IMR-90 (cell line): ENCODE measurements at regions not wholly inside any gene's neighbourhood (a gene's known extent, or its start where the extent isn't known, plus 50 kb on each side); places are given as distances from the start of the nearest gene placed in this dataset.

Experiments
- BHLHE40 ChIP-seq: fragments of 150-350 bp; IDR thresholded peaks from 2 replicates; pipeline ENCODE4 v1.6.1; 2016; ENCODE audit warnings: mild to moderate bottlenecking, low read depth, low read length
- CEBPB ChIP-seq: IDR thresholded peaks from 2 replicates; pipeline ENCODE4 v1.6.1; 2012; ENCODE audit warnings: low read depth, low read length, improper control_type of control experiment
- MAFK ChIP-seq: IDR thresholded peaks from 2 replicates; pipeline ENCODE4 v1.6.1; 2012; ENCODE audit warnings: low read depth, low read length, improper control_type of control experiment
- MXI1 ChIP-seq: IDR thresholded peaks from 2 replicates; pipeline ENCODE4 v1.6.1; 2012; ENCODE audit warnings: low read depth, mild to moderate bottlenecking, low read length, moderate library complexity, borderline replicate concordance
- POLR2A ChIP-seq: IDR thresholded peaks from 2 replicates; pipeline ENCODE4 v1.6.1; 2012; ENCODE audit warnings: mild to moderate bottlenecking, low read depth, low read length
- RCOR1 ChIP-seq: IDR thresholded peaks from 2 replicates; pipeline ENCODE4 v1.6.1; 2012; ENCODE audit warnings: mild to moderate bottlenecking, low read length, improper control_type of control experiment; ENCODE audit not compliant: insufficient replicate concordance
- RFX5 ChIP-seq: IDR thresholded peaks from 2 replicates; pipeline ENCODE4 v1.8.0; 2012; ENCODE audit warnings: low read depth, mild to moderate bottlenecking, low read length, moderate library complexity
- TF ChIP-seq, protein P1 (sequence below): conservative IDR thresholded peaks from 2 replicates; pipeline ENCODE4 v1.5.1; 2012; ENCODE audit warnings: mild to moderate bottlenecking, low read depth, low read length, improper control_type of control experiment
- TF ChIP-seq, protein P2 (sequence below): fragments of 150-350 bp; IDR thresholded peaks from 2 replicates; pipeline ENCODE4 v1.6.1; 2017; ENCODE audit warnings: mild to moderate bottlenecking, antibody characterized with exemption, low read length, low read depth
- TF ChIP-seq, protein P3 (sequence below): fragments of 150-350 bp; IDR thresholded peaks from 2 replicates; pipeline ENCODE4 v1.6.1; 2016; ENCODE audit warnings: low read depth, mild to moderate bottlenecking, low read length, moderate library complexity, borderline replicate concordance

DNA sequence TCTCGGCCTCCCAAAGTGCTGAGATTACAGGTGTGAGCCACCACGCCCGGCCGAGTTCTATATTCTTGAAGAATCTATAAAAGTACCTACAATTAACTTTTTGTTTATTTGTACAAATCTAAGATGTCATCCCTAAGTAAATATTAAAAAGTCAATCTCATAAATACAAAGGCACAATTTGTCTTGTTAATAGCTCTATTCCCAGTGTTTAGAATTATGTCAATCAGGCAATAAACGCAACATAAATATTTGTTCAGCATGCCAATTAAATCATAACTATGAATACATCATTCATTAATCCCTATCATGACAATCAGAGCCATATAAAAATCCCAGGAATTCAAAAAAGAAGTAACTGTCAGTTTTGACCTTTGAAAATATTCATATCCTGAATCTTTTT lies 68.9 kb upstream of the CDH18 start:
- TF ChIP-seq RFX5 = no peak
- TF ChIP-seq, protein P1, sequence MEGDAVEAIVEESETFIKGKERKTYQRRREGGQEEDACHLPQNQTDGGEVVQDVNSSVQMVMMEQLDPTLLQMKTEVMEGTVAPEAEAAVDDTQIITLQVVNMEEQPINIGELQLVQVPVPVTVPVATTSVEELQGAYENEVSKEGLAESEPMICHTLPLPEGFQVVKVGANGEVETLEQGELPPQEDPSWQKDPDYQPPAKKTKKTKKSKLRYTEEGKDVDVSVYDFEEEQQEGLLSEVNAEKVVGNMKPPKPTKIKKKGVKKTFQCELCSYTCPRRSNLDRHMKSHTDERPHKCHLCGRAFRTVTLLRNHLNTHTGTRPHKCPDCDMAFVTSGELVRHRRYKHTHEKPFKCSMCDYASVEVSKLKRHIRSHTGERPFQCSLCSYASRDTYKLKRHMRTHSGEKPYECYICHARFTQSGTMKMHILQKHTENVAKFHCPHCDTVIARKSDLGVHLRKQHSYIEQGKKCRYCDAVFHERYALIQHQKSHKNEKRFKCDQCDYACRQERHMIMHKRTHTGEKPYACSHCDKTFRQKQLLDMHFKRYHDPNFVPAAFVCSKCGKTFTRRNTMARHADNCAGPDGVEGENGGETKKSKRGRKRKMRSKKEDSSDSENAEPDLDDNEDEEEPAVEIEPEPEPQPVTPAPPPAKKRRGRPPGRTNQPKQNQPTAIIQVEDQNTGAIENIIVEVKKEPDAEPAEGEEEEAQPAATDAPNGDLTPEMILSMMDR = no peak
- no peak for TF ChIP-seq CEBPB
- no peak for TF ChIP-seq POLR2A
- no peak for TF ChIP-seq MXI1
- no peak for TF ChIP-seq MAFK
- TF ChIP-seq, protein P2, sequence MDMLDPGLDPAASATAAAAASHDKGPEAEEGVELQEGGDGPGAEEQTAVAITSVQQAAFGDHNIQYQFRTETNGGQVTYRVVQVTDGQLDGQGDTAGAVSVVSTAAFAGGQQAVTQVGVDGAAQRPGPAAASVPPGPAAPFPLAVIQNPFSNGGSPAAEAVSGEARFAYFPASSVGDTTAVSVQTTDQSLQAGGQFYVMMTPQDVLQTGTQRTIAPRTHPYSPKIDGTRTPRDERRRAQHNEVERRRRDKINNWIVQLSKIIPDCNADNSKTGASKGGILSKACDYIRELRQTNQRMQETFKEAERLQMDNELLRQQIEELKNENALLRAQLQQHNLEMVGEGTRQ = no peak
- TF ChIP-seq, protein P3, sequence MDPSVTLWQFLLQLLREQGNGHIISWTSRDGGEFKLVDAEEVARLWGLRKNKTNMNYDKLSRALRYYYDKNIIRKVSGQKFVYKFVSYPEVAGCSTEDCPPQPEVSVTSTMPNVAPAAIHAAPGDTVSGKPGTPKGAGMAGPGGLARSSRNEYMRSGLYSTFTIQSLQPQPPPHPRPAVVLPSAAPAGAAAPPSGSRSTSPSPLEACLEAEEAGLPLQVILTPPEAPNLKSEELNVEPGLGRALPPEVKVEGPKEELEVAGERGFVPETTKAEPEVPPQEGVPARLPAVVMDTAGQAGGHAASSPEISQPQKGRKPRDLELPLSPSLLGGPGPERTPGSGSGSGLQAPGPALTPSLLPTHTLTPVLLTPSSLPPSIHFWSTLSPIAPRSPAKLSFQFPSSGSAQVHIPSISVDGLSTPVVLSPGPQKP = no peak
- TF ChIP-seq RCOR1 = no peak
- TF ChIP-seq BHLHE40 = no peak
